ENCODE measurements at regions not wholly inside any gene's neighbourhood (a gene's known extent, or its start where the extent isn't known, plus 50 kb on each side); places are given as distances from the start of the nearest gene placed in this dataset.

GRCh38 chr3:67292356-67293121, 294.4 kb downstream of the KBTBD8 start:
- no peak for TF ChIP-seq CTCF (conservative IDR thresholded peaks at IDR 0.05; ENCODE audit: low read length)
- no peak for TF ChIP-seq EZH2phosphoT487 (IDR thresholded peaks at IDR 0.05; ENCODE audit: borderline replicate concordance)
